ENCODE measurements at regions not wholly inside any gene's neighbourhood (a gene's known extent, or its start where the extent isn't known, plus 50 kb on each side); places are given as distances from the start of the nearest gene placed in this dataset.

GRCh38 chr12:127820846-127821245 lies 446.1 kb upstream of the TMEM132C start:
- no peak for TF ChIP-seq CTCF (IDR thresholded peaks at IDR 0.05; ENCODE audit: insufficient read depth, low read depth, low read length)

GRCh38 chr12:127822809-127823411 lies 444.1 kb upstream of the TMEM132C start:
- H3K4me3 ChIP-seq (ENCODE audit: low read depth, low read length), result no peak overlapping the region
- no peak for TF ChIP-seq CTCF (IDR thresholded peaks at IDR 0.05; ENCODE audit: insufficient read depth, low read depth, low read length)
- DNase-seq (ENCODE audit: low read depth), result peak; percentile 12

More at GRCh38 chr12:127820846-127821245, 446.1 kb upstream of the TMEM132C start:
- DNase-seq (ENCODE audit: low read depth), result no peak
- no peak overlapping the region for H3K4me3 ChIP-seq (ENCODE audit: low read depth, low read length)

GRCh38 chr12:127823801-127824200 lies 443.2 kb upstream of the TMEM132C start:
- no peak for TF ChIP-seq CTCF (IDR thresholded peaks at IDR 0.05; ENCODE audit: insufficient read depth, low read depth, low read length)
- no peak overlapping the region for H3K4me3 ChIP-seq (ENCODE audit: low read depth, low read length)
- no peak for DNase-seq (ENCODE audit: low read depth)

GRCh38 chr12:127829281-127830064 lies 437.5 kb upstream of the TMEM132C start:
- no peak for DNase-seq (ENCODE audit: low read depth)
- no peak for TF ChIP-seq CTCF (IDR thresholded peaks at IDR 0.05; ENCODE audit: insufficient read depth, low read depth, low read length)

GRCh38 chr12:127830065-127830460 lies 436.9 kb upstream of the TMEM132C start:
- DNase-seq (ENCODE audit: low read depth), result no peak
- TF ChIP-seq CTCF (IDR thresholded peaks at IDR 0.05; ENCODE audit: insufficient read depth, low read depth, low read length), result no peak
- H3K4me3 ChIP-seq (ENCODE audit: low read depth, low read length), result no peak overlapping the region

More at GRCh38 chr12:127829281-127830064, 437.5 kb upstream of the TMEM132C start:
- H3K4me3 ChIP-seq (ENCODE audit: low read depth, low read length), result no peak overlapping the region

- TF ChIP-seq CTCF (IDR thresholded peaks at IDR 0.05; ENCODE audit: insufficient read depth, low read depth, low read length), result no peak
- DNase-seq (ENCODE audit: low read depth), result no peak
- H3K4me3 ChIP-seq (ENCODE audit: low read depth, low read length), result no peak overlapping the region
Observed at GRCh38 chr12:127830730-127831129, 436.2 kb upstream of the TMEM132C start.
